Calu3 (cell line): ENCODE measurements at regions not wholly inside any gene's neighbourhood (a gene's known extent, or its start where the extent isn't known, plus 50 kb on each side); places are given as distances from the start of the nearest gene placed in this dataset.

ENCODE experiments used
- BruUV-seq: library from RNA; stranded (reverse); fragments of 400-500 nt; replicated peaks from 2 replicates; lab custom pipeline; 2021; lab: Mats Ljungman, UMichigan
- CTCF ChIA-PET: fragments of 300-600 bp; sonication (Branson Sonifier 250); formaldehyde crosslinking; loops from one replicate; lab custom pipeline; 2022; ENCODE audit warnings: antibody characterized with exemption; lab: Charles Lee
- DNase-seq: peaks from one replicate; pipeline ENCODE4 v3.0.0; 2022
- H3K27ac Mint-ChIP-seq: one replicate; pipeline ENCODE4 v1.8.0; 2022; ENCODE audit warnings: mixed read lengths; ENCODE audit not compliant: unreplicated experiment
- H3K27me3 Mint-ChIP-seq: one replicate; pipeline ENCODE4 v1.8.0; 2022; ENCODE audit warnings: mixed read lengths; ENCODE audit not compliant: unreplicated experiment
- H3K36me3 Mint-ChIP-seq: one replicate; pipeline ENCODE4 v1.8.0; 2022; ENCODE audit warnings: mild to moderate bottlenecking, moderate library complexity, mixed read lengths; ENCODE audit not compliant: insufficient read depth, unreplicated experiment
- H3K4me1 Mint-ChIP-seq: one replicate; pipeline ENCODE4 v1.8.0; 2022; ENCODE audit warnings: mild to moderate bottlenecking, low read depth, mixed read lengths; ENCODE audit not compliant: unreplicated experiment
- H3K4me3 Mint-ChIP-seq: one replicate; pipeline ENCODE4 v1.8.0; 2022; ENCODE audit warnings: mild to moderate bottlenecking, low read depth, moderate library complexity, mixed read lengths; ENCODE audit not compliant: unreplicated experiment
- H3K9me3 Mint-ChIP-seq: one replicate; pipeline ENCODE4 v1.8.0; 2022; ENCODE audit warnings: low read depth, mixed read lengths; ENCODE audit not compliant: unreplicated experiment
- intact Hi-C: fragments of 100-400 bp; cut with micrococcal nuclease; formaldehyde crosslinking; loops from one replicate; pipeline ENCODE4 v1.10.0; 2022; ENCODE audit not compliant: unreplicated experiment
- TF ChIP-seq, protein P1 (sequence below): fragments of 200-600 bp; IDR thresholded peaks from one replicate; pipeline ENCODE4 v1.8.0; 2022; ENCODE audit warnings: antibody characterized with exemption; ENCODE audit not compliant: unreplicated experiment

DNA sequence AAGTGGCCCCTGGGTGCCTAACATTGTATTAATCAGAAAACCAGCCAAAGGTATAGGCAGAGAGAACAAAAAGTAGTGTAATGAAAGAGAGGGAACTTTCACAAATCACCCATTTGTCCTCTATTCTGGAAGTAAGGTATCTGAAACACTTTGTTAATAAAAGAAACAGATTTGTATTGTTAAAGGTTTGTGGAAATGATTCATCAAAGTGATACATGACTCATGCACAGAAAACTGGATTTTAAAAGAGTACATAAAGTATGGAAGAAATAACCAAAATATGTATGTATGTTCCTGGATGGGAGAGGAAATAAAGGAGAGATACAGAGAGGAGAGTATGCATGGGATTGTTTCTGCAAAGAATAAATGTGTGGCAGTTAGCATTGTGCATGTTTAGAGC, 126.8 kb downstream of the RGS21 start:
- H3K4me3 Mint-ChIP-seq = no peak overlapping the region
- no peaks in the 10 kb centered on the region for H3K36me3 Mint-ChIP-seq
- TF ChIP-seq, protein P1, sequence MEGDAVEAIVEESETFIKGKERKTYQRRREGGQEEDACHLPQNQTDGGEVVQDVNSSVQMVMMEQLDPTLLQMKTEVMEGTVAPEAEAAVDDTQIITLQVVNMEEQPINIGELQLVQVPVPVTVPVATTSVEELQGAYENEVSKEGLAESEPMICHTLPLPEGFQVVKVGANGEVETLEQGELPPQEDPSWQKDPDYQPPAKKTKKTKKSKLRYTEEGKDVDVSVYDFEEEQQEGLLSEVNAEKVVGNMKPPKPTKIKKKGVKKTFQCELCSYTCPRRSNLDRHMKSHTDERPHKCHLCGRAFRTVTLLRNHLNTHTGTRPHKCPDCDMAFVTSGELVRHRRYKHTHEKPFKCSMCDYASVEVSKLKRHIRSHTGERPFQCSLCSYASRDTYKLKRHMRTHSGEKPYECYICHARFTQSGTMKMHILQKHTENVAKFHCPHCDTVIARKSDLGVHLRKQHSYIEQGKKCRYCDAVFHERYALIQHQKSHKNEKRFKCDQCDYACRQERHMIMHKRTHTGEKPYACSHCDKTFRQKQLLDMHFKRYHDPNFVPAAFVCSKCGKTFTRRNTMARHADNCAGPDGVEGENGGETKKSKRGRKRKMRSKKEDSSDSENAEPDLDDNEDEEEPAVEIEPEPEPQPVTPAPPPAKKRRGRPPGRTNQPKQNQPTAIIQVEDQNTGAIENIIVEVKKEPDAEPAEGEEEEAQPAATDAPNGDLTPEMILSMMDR = no peak
- no TSS peak for BruUV-seq
- CTCF ChIA-PET = no interaction called here
- H3K27me3 Mint-ChIP-seq = no peaks in the 10 kb centered on the region
- intact Hi-C loops = loop anchor here (2.0 to 10.0 kb wide), 3 partner anchors 133 to 1809 kb away; no protein-coding TSS in a partner anchor
- H3K27ac Mint-ChIP-seq = no peak overlapping the region
- H3K9me3 Mint-ChIP-seq = no peaks in the 10 kb centered on the region
- H3K4me1 Mint-ChIP-seq = peaks cover 61% of the 10 kb centered on the region
- DNase-seq = no peak

DNA sequence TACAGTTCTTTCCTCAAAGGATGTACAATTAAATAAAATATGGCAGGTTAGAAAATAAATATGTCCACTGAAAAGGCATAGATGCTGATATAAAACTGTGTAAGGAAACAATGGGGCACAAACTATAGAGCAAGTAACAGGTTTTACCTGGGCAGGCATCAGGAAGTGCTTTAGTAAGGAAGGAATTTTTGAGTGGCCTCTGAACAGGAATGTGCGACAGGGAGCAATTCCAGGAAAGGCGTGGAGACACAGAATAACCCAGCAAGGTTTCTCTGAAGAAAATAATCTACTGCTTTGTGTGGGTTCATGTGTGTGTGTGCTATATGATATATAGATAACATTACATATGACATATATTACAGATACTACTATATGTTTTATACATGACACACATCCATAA, 128.4 kb downstream of the RGS21 start:
- intact Hi-C loops = loop anchor here (2.0 to 10.0 kb wide), 3 partner anchors 134 to 1810 kb away; no protein-coding TSS in a partner anchor
- peak; percentile 23 for DNase-seq
- H3K4me3 Mint-ChIP-seq = no peak overlapping the region
- no peaks in the 10 kb centered on the region for H3K36me3 Mint-ChIP-seq
- no peaks in the 10 kb centered on the region for H3K27me3 Mint-ChIP-seq
- H3K4me1 Mint-ChIP-seq = peaks cover 49% of the 10 kb centered on the region
- CTCF ChIA-PET = no interaction called here
- TF ChIP-seq, protein P1 = no peak
- BruUV-seq = no TSS peak
- no peaks in the 10 kb centered on the region for H3K9me3 Mint-ChIP-seq
- no peak overlapping the region for H3K27ac Mint-ChIP-seq

DNA sequence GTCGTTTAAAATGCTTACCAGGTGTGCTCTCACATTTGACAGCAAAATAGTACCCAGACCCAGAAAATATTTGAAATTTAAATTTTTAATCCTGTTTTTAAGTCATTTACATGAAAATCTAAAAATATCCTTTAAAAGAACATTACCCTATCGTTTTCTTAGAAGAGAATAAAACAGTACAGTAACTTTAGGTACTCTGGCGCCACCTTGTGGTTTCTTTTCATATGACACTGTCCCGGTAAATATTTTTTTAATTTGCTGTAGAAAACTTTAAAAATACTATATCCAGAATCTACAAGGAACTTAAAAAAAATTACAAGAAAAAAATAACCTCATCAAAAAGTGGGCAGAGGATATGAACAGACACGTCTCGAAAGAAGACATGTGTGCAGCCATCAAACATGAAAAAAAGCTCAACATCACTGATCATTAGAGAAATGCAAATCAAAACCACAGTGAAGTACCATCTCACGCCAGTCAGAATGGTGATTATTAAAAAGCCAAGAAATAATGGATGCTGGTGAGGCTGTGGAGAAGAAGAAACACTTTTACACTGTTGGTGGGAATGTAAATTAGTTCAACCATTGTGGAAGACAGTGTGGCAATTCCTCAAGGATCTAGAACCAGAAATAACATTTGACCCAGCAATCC, 129.2 kb downstream of the RGS21 start:
- Mint-ChIP-seq H3K4me1 (peaks cover 42% of the 10 kb centered on the region), H3K27me3 (no peaks in the 10 kb centered on the region), H3K4me3 (no peak overlapping the region), H3K27ac (no peak overlapping the region), H3K9me3 (no peaks in the 10 kb centered on the region), H3K36me3 (no peaks in the 10 kb centered on the region)
- TF ChIP-seq, protein P1 = peak; percentile 71
- BruUV-seq = no TSS peak
- intact Hi-C loops = loop anchor here (2.0 to 10.0 kb wide), 4 partner anchors 135 to 1811 kb away; no protein-coding TSS in a partner anchor
- peak; percentile 68 for DNase-seq
- CTCF ChIA-PET = no interaction called here

DNA sequence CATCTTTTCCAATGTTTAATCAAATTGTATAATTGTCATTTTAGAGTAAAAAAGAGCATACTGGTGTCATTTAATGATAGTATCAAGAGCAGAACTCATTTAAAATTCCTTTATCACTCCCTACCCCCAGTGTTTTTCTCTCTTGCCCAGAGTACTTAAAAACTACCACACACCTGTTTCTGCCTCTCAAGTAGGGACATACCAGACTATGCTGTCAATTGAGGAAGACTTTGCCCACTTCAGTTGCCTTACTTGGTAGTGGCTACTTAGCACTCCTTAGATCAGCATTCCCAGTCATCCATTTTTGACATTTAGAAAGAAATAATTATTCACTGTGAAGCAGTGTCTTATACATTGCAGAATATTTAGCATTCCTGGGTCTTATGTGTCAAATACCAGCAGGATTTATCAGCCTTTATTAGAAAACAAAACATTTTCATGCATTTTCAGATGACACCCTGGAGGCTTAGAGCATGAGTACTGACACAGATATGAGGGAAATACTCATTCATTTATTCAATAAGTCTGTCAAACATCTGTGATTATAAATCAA, 127.5 kb upstream of the RGS1 start:
- peaks cover 22% of the 10 kb centered on the region for H3K4me1 Mint-ChIP-seq
- DNase-seq = no peak
- TF ChIP-seq, protein P1 = no peak
- H3K9me3 Mint-ChIP-seq = no peaks in the 10 kb centered on the region
- no peak overlapping the region for H3K4me3 Mint-ChIP-seq
- H3K27me3 Mint-ChIP-seq = no peaks in the 10 kb centered on the region
- CTCF ChIA-PET = no interaction called here
- BruUV-seq = no TSS peak
- H3K36me3 Mint-ChIP-seq = no peaks in the 10 kb centered on the region
- no peak overlapping the region for H3K27ac Mint-ChIP-seq
- intact Hi-C loops = loop anchor here (10.0 kb wide), 2 partner anchors 753 to 1813 kb away; no protein-coding TSS in a partner anchor
